ENCODE measurements at regions not wholly inside any gene's neighbourhood (a gene's known extent, or its start where the extent isn't known, plus 50 kb on each side); places are given as distances from the start of the nearest gene placed in this dataset.
A peak's percentile ranks its signal among the peaks of the same experiment; 100 is the strongest.

DNA sequence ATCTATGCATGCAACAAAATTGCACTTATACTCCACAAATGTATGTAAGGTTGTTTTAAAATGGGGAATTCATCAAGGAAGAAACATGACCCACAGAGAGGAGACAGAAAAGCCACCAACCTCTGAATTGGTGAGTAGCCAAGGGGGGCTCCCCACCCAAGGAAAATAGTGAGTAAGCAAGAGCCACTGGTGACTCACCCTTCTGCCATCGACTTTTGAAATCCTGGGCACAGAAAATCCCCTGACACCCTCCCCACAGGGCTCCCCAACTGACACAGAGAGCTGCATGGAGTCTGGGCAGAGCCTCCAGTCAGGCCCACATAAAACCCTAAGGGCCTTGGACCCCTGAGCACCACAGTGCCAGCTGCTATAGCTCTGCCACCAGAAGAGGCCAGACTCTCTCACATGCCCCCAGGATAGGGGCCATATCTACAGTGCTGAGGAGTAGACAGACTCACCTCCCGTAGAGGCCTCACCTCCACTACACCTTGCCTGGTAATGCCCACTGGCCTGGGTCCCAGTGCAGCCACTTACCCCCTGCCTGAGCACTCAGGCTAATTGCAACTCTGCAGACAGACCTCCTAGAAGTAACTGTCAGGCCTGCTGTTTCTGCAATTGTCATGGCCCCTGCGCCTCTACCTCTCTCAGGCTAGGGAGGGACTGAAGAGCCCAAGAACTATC lies 244.7 kb upstream of the WSB1 start:
- Histone ChIP-seq H3K4me3 (no peak overlapping the region), H3K9me3 (no peaks in the 10 kb centered on the region), H3K27me3 (no peaks in the 10 kb centered on the region), H3K36me3 (no peaks in the 10 kb centered on the region), H3K4me1 (no peaks in the 10 kb centered on the region), H3K27ac (no peak overlapping the region)
- WGBS, 2 donors = 45 to 50% methylated on average over 2 to 3 of the region's 3 CpGs
- ATAC-seq (ENCODE audit: low FRiP score in 2 of 2) (peak in 1 of 2 donors; percentile 40), DNase-seq (no peak)
- TF ChIP-seq POLR2AphosphoS5 (IDR thresholded peaks at IDR 0.05) = no peak
- TF ChIP-seq EP300 (IDR thresholded peaks at IDR 0.05) = no peak

DNA sequence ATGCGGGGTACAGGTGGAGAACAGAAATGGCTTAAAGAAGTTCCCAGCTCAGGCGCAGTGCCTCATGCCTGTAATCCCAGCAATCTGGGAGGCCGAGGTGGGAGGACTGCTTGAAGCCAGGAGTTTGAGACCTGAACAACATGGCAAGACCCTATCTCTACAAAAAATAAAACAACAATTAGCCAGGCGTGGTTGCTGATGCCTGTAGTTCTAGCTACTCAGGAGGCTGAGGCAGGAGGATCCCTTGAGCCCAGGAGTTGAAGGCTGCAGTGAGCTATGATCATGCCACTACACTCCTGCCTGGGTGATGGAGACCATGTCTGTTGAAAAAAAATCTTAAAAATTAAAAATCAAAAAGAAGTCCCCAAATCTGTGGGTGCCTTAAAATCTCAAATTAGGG lies 228.3 kb upstream of the WSB1 start:
- no peaks in the 10 kb centered on the region for H3K4me1 ChIP-seq
- H3K4me3 ChIP-seq = no peak overlapping the region
- DNase-seq (no peak), ATAC-seq (ENCODE audit: low FRiP score in 2 of 2) (no peak)
- TF ChIP-seq EP300 (IDR thresholded peaks at IDR 0.05) (no peak), POLR2AphosphoS5 (IDR thresholded peaks at IDR 0.05) (no peak), POLR2A (IDR thresholded peaks at IDR 0.05) (no peak)
- TF ChIP-seq, protein P1, sequence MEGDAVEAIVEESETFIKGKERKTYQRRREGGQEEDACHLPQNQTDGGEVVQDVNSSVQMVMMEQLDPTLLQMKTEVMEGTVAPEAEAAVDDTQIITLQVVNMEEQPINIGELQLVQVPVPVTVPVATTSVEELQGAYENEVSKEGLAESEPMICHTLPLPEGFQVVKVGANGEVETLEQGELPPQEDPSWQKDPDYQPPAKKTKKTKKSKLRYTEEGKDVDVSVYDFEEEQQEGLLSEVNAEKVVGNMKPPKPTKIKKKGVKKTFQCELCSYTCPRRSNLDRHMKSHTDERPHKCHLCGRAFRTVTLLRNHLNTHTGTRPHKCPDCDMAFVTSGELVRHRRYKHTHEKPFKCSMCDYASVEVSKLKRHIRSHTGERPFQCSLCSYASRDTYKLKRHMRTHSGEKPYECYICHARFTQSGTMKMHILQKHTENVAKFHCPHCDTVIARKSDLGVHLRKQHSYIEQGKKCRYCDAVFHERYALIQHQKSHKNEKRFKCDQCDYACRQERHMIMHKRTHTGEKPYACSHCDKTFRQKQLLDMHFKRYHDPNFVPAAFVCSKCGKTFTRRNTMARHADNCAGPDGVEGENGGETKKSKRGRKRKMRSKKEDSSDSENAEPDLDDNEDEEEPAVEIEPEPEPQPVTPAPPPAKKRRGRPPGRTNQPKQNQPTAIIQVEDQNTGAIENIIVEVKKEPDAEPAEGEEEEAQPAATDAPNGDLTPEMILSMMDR (IDR thresholded peaks at IDR 0.05) = no peak
- H3K27me3 ChIP-seq = no peaks in the 10 kb centered on the region
- no peak overlapping the region for H3K27ac ChIP-seq
- 64 to 73% methylated on average over 4 of the region's 4 CpGs for WGBS, 2 donors
- H3K36me3 ChIP-seq = no peaks in the 10 kb centered on the region
- no peaks in the 10 kb centered on the region for H3K9me3 ChIP-seq

DNA sequence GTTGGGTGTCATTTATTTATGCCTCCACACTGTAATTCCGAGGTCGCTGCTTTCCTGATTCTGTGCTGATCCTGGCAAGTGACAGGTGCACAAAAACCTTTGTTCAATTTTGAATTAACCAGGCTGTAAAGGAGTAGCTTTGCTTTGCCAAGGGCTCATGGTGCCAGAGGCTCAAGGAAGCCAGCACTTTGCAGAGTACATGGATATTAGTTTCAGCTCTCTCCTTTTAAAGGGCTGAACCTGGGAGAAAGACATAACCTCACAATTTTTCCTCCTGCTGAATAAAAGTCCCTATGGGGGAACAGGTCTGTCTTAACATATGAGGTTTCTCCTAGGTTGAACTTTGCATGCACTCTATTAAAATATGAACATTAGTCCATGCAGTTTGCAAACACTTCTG lies 227.6 kb upstream of the WSB1 start:
- H3K9me3 ChIP-seq = no peaks in the 10 kb centered on the region
- no peak for TF ChIP-seq POLR2AphosphoS5 (IDR thresholded peaks at IDR 0.05)
- TF ChIP-seq POLR2A (IDR thresholded peaks at IDR 0.05) = no peak
- no peak for TF ChIP-seq EP300 (IDR thresholded peaks at IDR 0.05)
- TF ChIP-seq, protein P1 (IDR thresholded peaks at IDR 0.05) = no peak
- 40 to 43% methylated on average over 2 of the region's 2 CpGs for WGBS, 2 donors

DNA sequence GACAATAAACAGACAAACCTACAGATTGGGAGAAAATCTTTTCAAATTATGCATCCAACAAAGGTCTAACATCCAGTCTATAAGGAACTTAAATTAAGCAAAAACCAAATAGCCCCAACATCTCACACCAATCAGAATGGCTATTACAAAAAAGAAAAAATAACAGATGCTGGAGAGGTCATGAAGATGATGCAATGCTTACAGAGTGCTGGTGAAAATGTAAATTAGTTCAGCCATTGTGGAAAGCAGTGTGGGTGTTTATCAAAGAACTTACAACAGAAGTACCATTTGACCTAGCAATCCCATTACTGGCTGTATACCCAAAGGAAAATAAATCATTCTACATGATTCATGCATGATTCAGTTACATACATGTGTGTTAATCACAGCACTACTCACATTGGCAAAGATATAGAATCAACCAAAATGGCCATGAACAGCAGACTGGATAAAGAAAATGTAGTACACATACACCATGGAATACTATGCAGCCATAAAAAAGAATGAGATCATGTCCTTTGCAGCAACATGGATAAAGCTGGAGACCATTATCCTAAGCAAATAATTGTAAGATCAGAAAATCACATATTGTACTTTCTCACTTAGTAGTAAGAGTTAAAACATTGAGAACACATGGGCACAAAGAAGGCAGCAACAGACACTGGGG lies 223.9 kb upstream of the WSB1 start:
- no peaks in the 10 kb centered on the region for H3K36me3 ChIP-seq
- H3K4me1 ChIP-seq = no peaks in the 10 kb centered on the region
- DNase-seq = no peak
- H3K27ac ChIP-seq = no peak overlapping the region
- no peak for ATAC-seq (ENCODE audit: low FRiP score in 2 of 2)
- no peaks in the 10 kb centered on the region for H3K27me3 ChIP-seq
- H3K4me3 ChIP-seq = no peak overlapping the region
- no peaks in the 10 kb centered on the region for H3K9me3 ChIP-seq
- TF ChIP-seq POLR2A (IDR thresholded peaks at IDR 0.05) (no peak), POLR2AphosphoS5 (IDR thresholded peaks at IDR 0.05) (no peak), EP300 (IDR thresholded peaks at IDR 0.05) (no peak)
- TF ChIP-seq, protein P1 (IDR thresholded peaks at IDR 0.05) = no peak

More for the DNA sequence above, 227.6 kb upstream of the WSB1 start:
- H3K4me3 ChIP-seq = no peak overlapping the region
- ATAC-seq (ENCODE audit: low FRiP score in 2 of 2) (no peak), DNase-seq (no peak)
- no peaks in the 10 kb centered on the region for H3K27me3 ChIP-seq
- H3K4me1 ChIP-seq = no peaks in the 10 kb centered on the region
- no peaks in the 10 kb centered on the region for H3K36me3 ChIP-seq
- no peak overlapping the region for H3K27ac ChIP-seq

DNA sequence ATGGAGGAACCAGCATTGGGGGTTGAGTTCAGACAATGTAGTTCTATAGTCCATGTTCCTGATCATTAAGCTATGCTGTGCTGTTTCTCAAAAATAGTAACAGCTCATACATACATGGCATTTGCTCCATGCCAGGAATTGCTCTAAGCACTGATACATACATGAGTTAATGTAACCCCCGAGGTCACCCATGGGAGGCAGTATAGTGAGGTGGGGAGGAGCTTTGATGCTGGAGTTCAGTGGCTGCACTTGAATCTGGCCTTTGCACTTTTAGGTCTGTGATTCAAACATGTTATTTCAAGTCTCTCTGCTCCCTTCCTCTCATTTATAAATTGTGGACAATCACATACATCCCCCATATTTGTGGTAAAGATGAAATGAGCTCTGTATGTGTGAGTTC lies 223.1 kb upstream of the WSB1 start:
- H3K27ac ChIP-seq = no peak overlapping the region
- H3K4me1 ChIP-seq = no peaks in the 10 kb centered on the region
- DNase-seq = no peak
- TF ChIP-seq EP300 (IDR thresholded peaks at IDR 0.05) = no peak
- no peak for TF ChIP-seq POLR2AphosphoS5 (IDR thresholded peaks at IDR 0.05)
- TF ChIP-seq POLR2A (IDR thresholded peaks at IDR 0.05) = no peak
- TF ChIP-seq, protein P1 (IDR thresholded peaks at IDR 0.05) = no peak
- no peak overlapping the region for H3K4me3 ChIP-seq
- ATAC-seq (ENCODE audit: low FRiP score in 2 of 2) = no peak
- no peaks in the 10 kb centered on the region for H3K9me3 ChIP-seq
- no peaks in the 10 kb centered on the region for H3K36me3 ChIP-seq
- H3K27me3 ChIP-seq = no peaks in the 10 kb centered on the region
- 44 to 50% methylated on average over 1 of the region's 1 CpG for WGBS, 2 donors

All from upper lobe of left lung (tissue), 6 donors.